HG02759 (cell line): ENCODE measurements at regions not wholly inside any gene's neighbourhood (a gene's known extent, or its start where the extent isn't known, plus 50 kb on each side); places are given as distances from the start of the nearest gene placed in this dataset.

Experiments used
- ATAC-seq: cut with Tn5 transposase; IDR thresholded peaks from one replicate; pipeline ENCODE4 v1.9.1; 2021; ENCODE audit warnings: mild to moderate bottlenecking, moderate library complexity; ENCODE audit not compliant: unreplicated experiment

- ATAC-seq = no peak
Measured at GRCh38 chr18:78899241-78899640, 80.4 kb upstream of the SALL3 start.

GRCh38 chr18:78900938-78901909 lies 78.4 kb upstream of the SALL3 start:
- no peak for ATAC-seq

GRCh38 chr18:78901923-78902794 lies 77.5 kb upstream of the SALL3 start:
- ATAC-seq = no peak

GRCh38 chr18:78902795-78903435 lies 76.7 kb upstream of the SALL3 start:
- ATAC-seq = no peak

- no peak for ATAC-seq
Measured at GRCh38 chr18:78903436-78904178, 76.0 kb upstream of the SALL3 start.

GRCh38 chr18:78904179-78904531 lies 75.5 kb upstream of the SALL3 start:
- ATAC-seq = no peak

GRCh38 chr18:78905334-78905733 lies 74.3 kb upstream of the SALL3 start:
- ATAC-seq = no peak

- ATAC-seq = no peak
Measured at GRCh38 chr18:78906066-78906465, 73.6 kb upstream of the SALL3 start.

GRCh38 chr18:78908462-78909260 lies 71.0 kb upstream of the SALL3 start:
- no peak for ATAC-seq

GRCh38 chr18:78911751-78912283 lies 67.8 kb upstream of the SALL3 start:
- no peak for ATAC-seq

GRCh38 chr18:78912336-78912735 lies 67.3 kb upstream of the SALL3 start:
- ATAC-seq = no peak

GRCh38 chr18:78912844-78913243 lies 66.8 kb upstream of the SALL3 start:
- no peak for ATAC-seq

GRCh38 chr18:78913395-78913794 lies 66.2 kb upstream of the SALL3 start:
- no peak for ATAC-seq

GRCh38 chr18:78913830-78914231 lies 65.8 kb upstream of the SALL3 start:
- ATAC-seq = no peak

- no peak for ATAC-seq
Measured at GRCh38 chr18:78914249-78914935, 65.2 kb upstream of the SALL3 start.

- no peak for ATAC-seq
Measured at GRCh38 chr18:78915446-78916008, 64.1 kb upstream of the SALL3 start.

- ATAC-seq = no peak
Measured at GRCh38 chr18:78918707-78919106, 60.9 kb upstream of the SALL3 start.

GRCh38 chr18:78919956-78920355 lies 59.7 kb upstream of the SALL3 start:
- ATAC-seq = no peak
